Esophagus muscularis mucosa (tissue), 4 donors: ENCODE measurements at regions not wholly inside any gene's neighbourhood (a gene's known extent, or its start where the extent isn't known, plus 50 kb on each side); places are given as distances from the start of the nearest gene placed in this dataset.

Experiments
- EP300 ChIP-seq: sonication (generic); formaldehyde crosslinking; IDR thresholded peaks from one replicate; pipeline ENCODE4 v1.6.1; 2017; ENCODE audit warnings: antibody characterized with exemption
- POLR2A ChIP-seq: fragments of 450-650 bp; IDR thresholded peaks from one replicate; pipeline ENCODE4 v1.6.1; 2017; ENCODE audit warnings: antibody characterized with exemption, moderate library complexity, mild to moderate bottlenecking, low read depth
- TF ChIP-seq, protein P1 (sequence below), 3 experiments: fragments of 200-600 bp in 2 of 3; fragments of 450-650 bp in 1 of 3; sonication (generic) in 2 of 3; IDR thresholded peaks; one replicate each; pipeline ENCODE4 v1.5.1; 2017 to 2019; ENCODE audit warnings: antibody characterized with exemption in 3 of 3, mild to moderate bottlenecking in 2 of 3, moderate library complexity in 1 of 3

DNA sequence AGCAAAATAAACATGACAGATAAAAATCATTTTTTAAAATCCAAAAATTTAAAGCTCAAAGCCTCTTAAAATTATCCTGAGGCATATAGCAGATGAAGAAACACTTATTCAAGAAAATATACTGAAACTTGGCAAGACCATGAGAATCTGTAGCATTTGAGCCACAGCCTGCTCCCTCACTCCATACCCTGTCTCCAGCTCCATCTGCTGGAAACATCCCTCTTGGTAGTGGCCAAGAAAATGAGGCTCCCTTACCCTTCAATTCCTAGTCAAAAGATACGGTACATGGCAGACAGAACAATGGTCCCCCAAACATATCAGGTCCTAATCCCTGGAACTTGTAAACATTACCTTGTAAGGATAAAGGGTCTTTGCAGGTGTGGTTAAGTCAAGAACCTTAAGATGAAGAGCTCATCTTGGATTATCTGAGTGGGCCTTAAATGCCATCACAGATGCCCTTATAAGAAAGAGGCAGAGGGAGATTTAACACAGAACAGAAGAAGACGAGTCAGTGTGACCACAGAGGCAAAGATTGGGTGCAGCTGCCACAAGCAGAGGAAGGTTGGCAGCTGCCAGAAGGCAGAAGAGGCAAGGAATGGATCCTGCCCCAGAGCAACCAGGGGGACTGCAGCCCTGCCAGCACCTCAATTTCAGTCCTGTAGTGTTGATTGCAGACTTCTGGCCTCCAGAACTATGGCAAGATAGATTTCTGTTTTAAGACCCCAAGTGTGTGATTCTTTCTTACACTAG is 149.4 kb downstream of the ZNF248 start:
- TF ChIP-seq, protein P1, sequence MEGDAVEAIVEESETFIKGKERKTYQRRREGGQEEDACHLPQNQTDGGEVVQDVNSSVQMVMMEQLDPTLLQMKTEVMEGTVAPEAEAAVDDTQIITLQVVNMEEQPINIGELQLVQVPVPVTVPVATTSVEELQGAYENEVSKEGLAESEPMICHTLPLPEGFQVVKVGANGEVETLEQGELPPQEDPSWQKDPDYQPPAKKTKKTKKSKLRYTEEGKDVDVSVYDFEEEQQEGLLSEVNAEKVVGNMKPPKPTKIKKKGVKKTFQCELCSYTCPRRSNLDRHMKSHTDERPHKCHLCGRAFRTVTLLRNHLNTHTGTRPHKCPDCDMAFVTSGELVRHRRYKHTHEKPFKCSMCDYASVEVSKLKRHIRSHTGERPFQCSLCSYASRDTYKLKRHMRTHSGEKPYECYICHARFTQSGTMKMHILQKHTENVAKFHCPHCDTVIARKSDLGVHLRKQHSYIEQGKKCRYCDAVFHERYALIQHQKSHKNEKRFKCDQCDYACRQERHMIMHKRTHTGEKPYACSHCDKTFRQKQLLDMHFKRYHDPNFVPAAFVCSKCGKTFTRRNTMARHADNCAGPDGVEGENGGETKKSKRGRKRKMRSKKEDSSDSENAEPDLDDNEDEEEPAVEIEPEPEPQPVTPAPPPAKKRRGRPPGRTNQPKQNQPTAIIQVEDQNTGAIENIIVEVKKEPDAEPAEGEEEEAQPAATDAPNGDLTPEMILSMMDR (IDR thresholded peaks at IDR 0.05): no peak
- TF ChIP-seq EP300 (no peak), POLR2A (no peak)
